ENCODE measurements at regions not wholly inside any gene's neighbourhood (a gene's known extent, or its start where the extent isn't known, plus 50 kb on each side); places are given as distances from the start of the nearest gene placed in this dataset.
"Not testable (repeated sequence)": the region's sequence is repeated elsewhere in the genome, so short reads cannot be mapped to it uniquely, and the experiment has no call there.

- Mint-ChIP-seq H3K36me3 (no peaks in the 10 kb centered on the region), H3K4me3 (no peak overlapping the region), H3K27me3 (peaks cover 11% of the 10 kb centered on the region), H3K9me3 (peaks cover 10% of the 10 kb centered on the region), H3K4me1 (no peaks in the 10 kb centered on the region), H3K27ac (no peak overlapping the region)
- ATAC-seq = no peak
Observed at GRCh38 chr9:115879451-115879850, 274.1 kb upstream of the PAPPA start.

GRCh38 chr9:115880221-115880885 is 273.2 kb upstream of the PAPPA start:
- H3K27ac Mint-ChIP-seq = no peak overlapping the region
- peaks cover 9% of the 10 kb centered on the region for H3K9me3 Mint-ChIP-seq
- peaks cover 11% of the 10 kb centered on the region for H3K27me3 Mint-ChIP-seq
- H3K4me1 Mint-ChIP-seq = no peaks in the 10 kb centered on the region
- ATAC-seq = no peak
- no peaks in the 10 kb centered on the region for H3K36me3 Mint-ChIP-seq
- H3K4me3 Mint-ChIP-seq = no peak overlapping the region

DNA sequence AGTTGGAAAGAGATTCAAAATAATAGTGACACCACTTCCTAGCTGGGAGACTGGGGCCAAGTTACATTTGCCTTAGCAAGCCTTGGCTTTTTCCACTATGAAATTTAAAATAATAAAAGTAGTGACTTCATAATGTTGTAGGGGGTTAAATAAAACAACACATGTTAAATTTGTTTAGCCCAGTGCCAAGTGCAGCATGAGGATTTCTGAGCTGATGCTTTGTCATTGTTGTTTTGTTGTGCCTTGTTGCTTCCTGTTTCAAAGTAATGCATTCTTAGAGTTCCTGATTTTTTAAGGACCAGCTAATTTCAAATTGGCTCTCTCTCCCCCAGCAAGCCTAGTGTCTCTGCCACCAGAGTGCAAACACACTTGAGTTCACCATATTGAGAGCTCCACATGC is 270.7 kb upstream of the PAPPA start:
- Mint-ChIP-seq H3K9me3 (peaks cover 3% of the 10 kb centered on the region), H3K36me3 (no peaks in the 10 kb centered on the region), H3K27ac (no peak overlapping the region), H3K27me3 (peaks cover 11% of the 10 kb centered on the region), H3K4me3 (no peak overlapping the region), H3K4me1 (no peaks in the 10 kb centered on the region)
- no peak for ATAC-seq

DNA sequence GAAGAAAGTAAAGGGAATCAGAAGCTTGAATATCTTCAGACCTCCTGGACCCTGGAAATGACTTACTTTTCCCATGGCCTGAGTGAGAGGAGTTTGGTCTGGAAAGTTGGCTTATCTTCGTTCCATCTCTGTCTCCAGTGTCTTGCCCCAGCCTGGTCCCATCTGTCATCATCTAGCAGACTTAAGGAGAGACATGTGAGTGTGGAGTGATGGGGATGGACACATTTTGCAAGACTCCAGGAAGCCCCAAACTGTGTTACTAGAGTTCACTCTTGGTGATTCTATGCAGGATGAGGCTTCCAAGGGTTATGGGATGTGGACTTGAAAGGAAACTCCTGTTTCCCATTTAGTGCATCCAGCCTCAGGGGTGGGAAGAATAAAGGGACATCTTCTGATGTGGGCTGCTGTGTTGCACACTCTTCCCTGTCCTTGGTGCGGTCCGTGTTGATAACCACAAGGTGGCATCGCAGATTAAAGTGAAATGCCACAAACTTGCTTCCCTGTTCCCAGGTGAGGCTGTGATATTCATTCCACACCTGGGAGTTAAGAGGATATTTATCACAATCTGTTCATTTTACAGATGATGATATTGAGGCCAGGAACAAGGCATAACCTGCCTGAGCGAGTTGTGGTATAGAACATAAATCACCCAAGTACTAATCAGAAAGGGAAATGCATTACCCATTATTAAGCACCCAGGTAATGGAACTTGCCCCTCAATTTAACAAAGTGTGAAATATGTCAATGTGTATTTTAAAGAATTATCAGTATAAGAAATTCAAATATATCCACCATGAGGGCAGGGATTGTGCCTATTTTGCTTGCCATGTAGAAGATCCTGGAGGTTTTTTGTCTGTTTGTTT is 269.9 kb upstream of the PAPPA start:
- ATAC-seq = no peak
- Mint-ChIP-seq H3K27ac (no peak overlapping the region), H3K27me3 (peaks cover 6% of the 10 kb centered on the region), H3K9me3 (peaks cover under 1% of the 10 kb centered on the region), H3K4me1 (no peaks in the 10 kb centered on the region), H3K36me3 (no peaks in the 10 kb centered on the region), H3K4me3 (no peak overlapping the region)

GRCh38 chr9:115884846-115885245 is 268.7 kb upstream of the PAPPA start:
- H3K9me3 Mint-ChIP-seq = no peaks in the 10 kb centered on the region
- no peak overlapping the region for H3K4me3 Mint-ChIP-seq
- no peaks in the 10 kb centered on the region for H3K36me3 Mint-ChIP-seq

DNA sequence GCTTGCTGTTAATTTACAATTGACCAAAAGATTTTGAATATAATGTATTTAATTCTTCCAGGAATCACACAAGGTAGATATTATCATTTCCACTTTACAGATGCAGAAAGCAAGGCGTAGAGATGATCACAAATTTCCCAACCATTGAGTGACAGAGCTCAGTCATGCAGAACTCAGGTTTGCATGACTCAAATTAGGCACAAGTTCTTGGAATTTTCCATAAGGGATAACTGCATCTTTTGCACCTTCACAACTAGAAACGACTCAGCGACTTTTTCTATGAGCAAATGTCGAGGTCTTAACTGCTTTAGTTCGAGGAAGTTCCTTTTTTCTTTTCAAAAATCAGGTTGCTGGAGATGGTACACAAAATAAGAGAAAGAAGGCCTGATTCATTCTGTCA is 265.5 kb upstream of the PAPPA start:
- Mint-ChIP-seq H3K27me3 (no peaks in the 10 kb centered on the region), H3K27ac (no peak overlapping the region), H3K36me3 (no peaks in the 10 kb centered on the region), H3K4me1 (no peaks in the 10 kb centered on the region), H3K4me3 (no peak overlapping the region), H3K9me3 (no peaks in the 10 kb centered on the region)
- ATAC-seq = no peak

More at GRCh38 chr9:115884846-115885245, 268.7 kb upstream of the PAPPA start:
- no peaks in the 10 kb centered on the region for H3K4me1 Mint-ChIP-seq
- no peaks in the 10 kb centered on the region for H3K27me3 Mint-ChIP-seq
- ATAC-seq = no peak
- H3K27ac Mint-ChIP-seq = no peak overlapping the region

DNA sequence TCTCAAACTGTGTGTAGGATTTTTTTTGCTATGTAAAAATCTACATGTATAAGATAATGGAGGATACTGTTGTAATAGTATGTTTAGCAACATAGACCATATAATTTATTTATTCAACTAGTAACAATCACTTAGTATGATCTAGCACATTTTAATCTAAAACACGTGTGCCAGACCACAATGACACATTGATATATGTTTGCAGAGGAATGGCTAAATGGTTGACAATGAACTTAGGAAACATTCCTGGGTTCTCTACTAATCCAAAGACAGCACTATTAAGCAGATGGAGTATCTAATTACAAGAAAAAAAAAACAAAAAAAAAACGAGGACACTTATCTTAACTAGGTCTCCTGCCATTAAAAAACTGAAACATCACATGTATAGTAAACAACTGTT is 261.7 kb upstream of the PAPPA start:
- Mint-ChIP-seq H3K36me3 (no peaks in the 10 kb centered on the region), H3K4me1 (no peaks in the 10 kb centered on the region), H3K27ac (no peak overlapping the region), H3K27me3 (no peaks in the 10 kb centered on the region), H3K4me3 (no peak overlapping the region), H3K9me3 (peaks cover 6% of the 10 kb centered on the region)
- ATAC-seq = no peak

DNA sequence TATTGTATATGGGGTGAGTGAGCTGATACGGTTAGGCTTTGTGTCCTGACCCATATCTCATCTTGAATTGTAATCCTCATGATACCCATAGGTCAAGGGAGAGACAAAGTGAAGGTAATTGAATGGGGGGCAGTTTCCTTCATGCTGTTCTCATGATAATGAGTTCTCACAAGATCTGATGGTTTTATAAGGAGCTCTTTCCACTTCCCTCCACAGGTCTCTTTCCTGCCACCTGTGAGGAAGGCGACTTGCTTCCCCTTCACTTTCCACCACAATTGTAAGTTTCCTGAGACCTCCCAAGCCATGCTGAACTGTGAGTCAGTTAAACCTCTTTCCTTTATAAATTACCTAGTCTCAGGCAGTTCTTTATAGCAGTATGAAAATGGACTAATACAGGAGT is 255.1 kb upstream of the PAPPA start:
- peaks cover 16% of the 10 kb centered on the region for H3K9me3 Mint-ChIP-seq
- H3K4me3 Mint-ChIP-seq, H3K27ac Mint-ChIP-seq, H3K36me3 Mint-ChIP-seq, H3K4me1 Mint-ChIP-seq, ATAC-seq, H3K27me3 Mint-ChIP-seq: not testable (repeated sequence)

GRCh38 chr9:115900698-115901097 is 252.9 kb upstream of the PAPPA start:
- H3K4me1 Mint-ChIP-seq = no peaks in the 10 kb centered on the region
- no peak for ATAC-seq
- H3K4me3 Mint-ChIP-seq = no peak overlapping the region

DNA sequence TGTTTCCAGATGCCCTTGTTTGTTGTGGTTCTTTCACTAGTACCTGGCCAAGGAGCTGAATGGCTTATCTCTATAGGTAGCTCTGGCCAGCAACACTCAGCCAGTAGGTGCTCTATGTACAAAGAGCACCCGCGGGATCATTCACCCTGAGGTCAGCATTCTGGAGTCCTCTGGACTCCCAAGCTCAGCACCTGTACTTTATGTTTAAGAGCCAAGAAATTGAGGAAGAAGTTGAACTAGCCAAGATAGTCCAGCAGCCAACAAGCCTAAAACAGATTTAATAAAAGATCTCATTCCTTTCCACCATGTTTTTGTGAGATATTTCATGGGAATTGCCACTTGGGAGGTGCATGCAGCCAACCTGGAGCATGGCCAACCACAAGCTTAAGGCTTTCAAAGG is 242.6 kb upstream of the PAPPA start:
- no peak for ATAC-seq
- Mint-ChIP-seq H3K4me3 (no peak overlapping the region), H3K27ac (no peak overlapping the region), H3K9me3 (no peaks in the 10 kb centered on the region), H3K36me3 (no peaks in the 10 kb centered on the region), H3K4me1 (no peaks in the 10 kb centered on the region), H3K27me3 (no peaks in the 10 kb centered on the region)

More at GRCh38 chr9:115900698-115901097, 252.9 kb upstream of the PAPPA start:
- Mint-ChIP-seq H3K36me3 (no peaks in the 10 kb centered on the region), H3K27ac (no peak overlapping the region), H3K27me3 (no peaks in the 10 kb centered on the region), H3K9me3 (peaks cover 16% of the 10 kb centered on the region)

- no peak for ATAC-seq
- Mint-ChIP-seq H3K27ac (no peak overlapping the region), H3K9me3 (no peaks in the 10 kb centered on the region), H3K4me3 (no peak overlapping the region), H3K4me1 (no peaks in the 10 kb centered on the region), H3K27me3 (no peaks in the 10 kb centered on the region), H3K36me3 (no peaks in the 10 kb centered on the region)
Observed at GRCh38 chr9:115912086-115912485, 241.5 kb upstream of the PAPPA start.

DNA sequence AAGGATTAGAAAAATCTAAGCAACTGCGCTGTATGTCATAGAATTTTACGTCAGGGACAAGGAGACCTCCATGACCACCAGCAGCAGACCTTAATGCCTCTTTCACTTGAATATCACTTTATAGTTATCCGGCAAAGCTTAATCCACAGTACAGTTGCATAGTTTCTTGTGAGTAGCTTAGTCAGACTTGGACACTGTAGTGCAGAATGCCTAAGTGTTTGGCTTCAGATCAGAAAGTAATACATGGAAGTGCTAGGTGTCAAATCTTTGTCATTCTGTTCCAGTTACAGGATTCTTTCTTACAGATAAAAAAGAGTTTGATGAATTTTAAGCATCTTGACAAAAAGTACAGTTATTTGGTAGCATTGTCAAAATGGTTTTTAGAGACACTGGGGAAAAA is 239.9 kb upstream of the PAPPA start:
- no peak for ATAC-seq
- H3K4me3 Mint-ChIP-seq = no peak overlapping the region
- no peaks in the 10 kb centered on the region for H3K36me3 Mint-ChIP-seq
- H3K27me3 Mint-ChIP-seq = no peaks in the 10 kb centered on the region
- no peaks in the 10 kb centered on the region for H3K4me1 Mint-ChIP-seq
- H3K9me3 Mint-ChIP-seq = no peaks in the 10 kb centered on the region
- no peak overlapping the region for H3K27ac Mint-ChIP-seq

- Mint-ChIP-seq H3K4me3 (no peak overlapping the region), H3K4me1 (no peaks in the 10 kb centered on the region), H3K9me3 (no peaks in the 10 kb centered on the region), H3K27me3 (no peaks in the 10 kb centered on the region), H3K27ac (no peak overlapping the region), H3K36me3 (no peaks in the 10 kb centered on the region)
- no peak for ATAC-seq
Observed at GRCh38 chr9:115914291-115914690, 239.3 kb upstream of the PAPPA start.

- Mint-ChIP-seq H3K36me3 (no peaks in the 10 kb centered on the region), H3K4me3 (no peak overlapping the region), H3K4me1 (no peaks in the 10 kb centered on the region), H3K27ac (no peak overlapping the region), H3K27me3 (no peaks in the 10 kb centered on the region), H3K9me3 (peaks cover 7% of the 10 kb centered on the region)
- ATAC-seq = no peak
Observed at GRCh38 chr9:115921301-115921700, 232.3 kb upstream of the PAPPA start.

DNA sequence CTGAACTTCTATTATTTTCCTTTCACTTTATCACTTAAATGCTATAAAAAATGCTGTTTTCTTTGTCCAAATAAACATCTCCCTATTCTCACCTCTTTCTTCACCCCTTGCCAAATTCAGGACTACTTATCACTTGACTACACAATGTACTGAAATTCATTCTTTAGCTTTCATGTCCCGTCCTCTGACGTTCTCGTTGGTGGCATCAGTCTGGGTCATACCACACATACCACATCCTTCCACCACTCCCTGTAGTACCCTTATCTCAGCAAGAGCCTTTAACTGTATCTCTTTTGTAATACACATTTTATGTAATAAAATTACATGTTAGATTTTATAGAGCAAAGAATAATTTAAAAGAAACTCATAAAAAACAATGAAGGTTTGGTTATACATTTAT is 231.1 kb upstream of the PAPPA start:
- Mint-ChIP-seq H3K4me1 (no peaks in the 10 kb centered on the region), H3K27me3 (no peaks in the 10 kb centered on the region), H3K27ac (no peak overlapping the region), H3K9me3 (peaks cover 11% of the 10 kb centered on the region), H3K36me3 (no peaks in the 10 kb centered on the region), H3K4me3 (no peak overlapping the region)
- ATAC-seq = no peak

DNA sequence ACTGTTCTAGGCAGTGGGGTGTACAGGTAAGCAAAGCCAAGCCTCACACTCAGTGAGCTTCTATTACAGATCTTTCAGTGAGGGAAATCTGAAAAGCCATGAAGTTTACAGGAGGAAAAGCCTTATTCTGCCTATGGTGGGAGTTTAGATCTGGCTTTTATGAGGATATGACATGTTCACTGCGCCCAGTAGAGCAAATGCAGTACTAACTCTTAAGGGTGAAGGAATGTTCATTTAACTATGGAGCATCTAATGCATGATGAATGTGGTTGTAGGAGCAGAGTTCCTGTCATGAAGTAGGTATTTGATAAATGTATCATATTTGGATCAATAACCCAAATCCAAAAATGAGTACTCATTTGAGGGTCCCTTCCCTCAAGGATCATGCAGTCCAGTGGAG is 230.2 kb upstream of the PAPPA start:
- Mint-ChIP-seq H3K9me3 (peaks cover 11% of the 10 kb centered on the region), H3K27me3 (no peaks in the 10 kb centered on the region), H3K27ac (no peak overlapping the region), H3K4me1 (no peaks in the 10 kb centered on the region), H3K4me3 (no peak overlapping the region), H3K36me3 (no peaks in the 10 kb centered on the region)
- no peak for ATAC-seq

All from stimulated activated memory B cell treated with anti-CD40 and anti-IgM and Interleukin-4, amounts not matched to agents 10 μg/mL and 1 μg/mL and 100 μg/mL, for 72 hours (primary cell).